ENCODE measurements at regions not wholly inside any gene's neighbourhood (a gene's known extent, or its start where the extent isn't known, plus 50 kb on each side); places are given as distances from the start of the nearest gene placed in this dataset.
A peak's percentile ranks its signal among the peaks of the same experiment; 100 is the strongest.

- DNase-seq: no peak
Observed at GRCh38 chr5:157924490-157924889, 65.5 kb upstream of the CLINT1 start.

DNA sequence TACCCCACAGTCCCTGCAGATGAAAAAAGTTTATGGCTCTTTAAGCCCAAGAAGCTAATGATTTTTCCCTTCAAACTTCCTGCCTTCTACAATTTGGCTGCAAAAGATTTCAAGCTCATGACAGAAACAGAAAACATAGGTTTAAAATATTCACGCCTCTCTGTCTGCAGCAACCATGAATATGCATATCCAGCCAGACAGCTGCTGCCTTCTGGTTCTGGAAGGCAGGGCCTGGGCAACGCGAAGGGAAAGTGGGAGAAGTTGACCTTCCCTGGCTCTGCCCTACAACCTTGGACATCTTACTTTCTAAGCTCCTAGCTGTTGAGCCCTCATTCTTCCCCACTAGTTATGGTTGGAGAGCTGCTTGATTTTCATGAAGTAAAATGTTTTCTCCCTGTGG is 64.8 kb upstream of the CLINT1 start:
- no peak for DNase-seq

DNA sequence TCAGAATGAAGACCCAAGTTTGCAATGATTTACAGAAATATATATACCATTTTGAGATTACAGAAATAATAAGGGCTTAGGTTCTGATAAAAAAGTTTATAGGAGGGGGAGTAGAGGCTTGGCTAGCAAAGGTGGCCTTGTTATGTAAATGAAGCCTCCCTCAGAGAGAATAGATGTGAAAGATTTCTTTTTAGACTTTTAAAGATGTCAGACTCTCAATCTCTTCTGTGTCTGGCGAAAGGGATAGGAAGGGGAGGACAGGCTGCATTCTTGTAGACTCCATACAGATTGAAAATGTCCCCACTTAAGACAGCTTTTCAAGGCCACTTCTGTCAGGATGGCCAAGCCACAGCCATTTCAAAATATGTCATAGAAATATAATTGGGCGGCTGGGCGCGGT is 63.1 kb upstream of the CLINT1 start:
- DNase-seq: no peak

DNA sequence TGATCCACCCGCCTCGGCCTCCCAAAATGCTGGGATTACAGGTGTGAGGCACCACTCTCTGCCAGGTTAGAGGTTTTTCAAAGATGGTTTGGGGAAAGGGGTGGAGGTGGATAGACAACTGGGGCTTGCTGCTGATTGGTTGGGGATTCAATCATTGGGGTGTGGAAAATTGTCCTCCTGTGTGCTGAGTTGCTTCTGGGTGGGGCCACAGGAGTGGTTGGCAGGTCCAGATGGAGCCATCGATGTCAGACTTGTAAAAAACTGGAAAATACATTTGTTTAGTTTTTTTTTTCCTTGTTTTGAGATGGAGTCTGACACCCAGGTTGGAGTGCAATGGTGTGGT is 61.9 kb upstream of the CLINT1 start:
- no peak for DNase-seq

DNA sequence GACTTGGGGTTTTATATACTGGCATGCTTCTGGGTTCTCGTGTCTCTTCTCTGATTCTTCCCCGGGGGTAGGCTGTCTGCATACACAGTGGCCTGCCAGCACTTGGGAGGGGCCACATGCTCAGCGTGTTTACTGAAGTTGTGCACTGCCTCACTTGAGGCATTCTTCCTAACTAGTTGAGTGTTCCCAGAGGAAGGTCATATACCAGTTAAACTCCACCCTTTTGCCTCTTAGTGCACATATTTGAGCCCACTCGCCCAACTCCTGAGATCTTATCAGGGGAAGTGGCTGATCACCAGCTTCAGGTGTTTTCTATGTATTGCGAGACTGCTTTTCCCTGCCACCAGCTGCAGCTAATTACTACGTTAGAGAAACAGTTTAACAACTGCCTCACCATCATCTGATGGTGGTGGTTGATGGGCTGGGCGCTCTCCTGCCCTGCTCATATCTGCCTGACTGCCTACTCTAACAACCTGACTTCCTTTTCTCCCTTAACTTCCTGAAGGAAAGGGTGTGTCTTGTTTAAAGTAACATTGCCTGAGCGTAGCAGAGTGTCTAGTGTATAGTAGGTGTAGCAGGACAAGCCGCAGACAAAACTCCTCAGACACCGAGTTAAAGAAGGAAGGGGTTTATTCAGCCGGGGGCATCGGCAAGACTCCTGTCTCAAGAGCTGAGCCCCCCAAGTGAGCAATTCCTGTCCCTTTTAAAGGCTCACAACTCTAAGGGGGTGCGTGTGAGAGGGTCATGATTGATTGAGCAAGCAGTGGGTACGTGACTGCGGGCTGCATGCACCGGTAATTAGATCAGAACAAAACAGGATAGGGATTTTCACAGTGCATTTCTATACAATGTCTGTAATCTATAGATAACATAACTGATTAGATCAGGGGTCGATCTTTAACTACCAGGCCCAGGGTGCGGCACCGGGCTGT is 60.1 kb upstream of the CLINT1 start:
- DNase-seq: no peak

- no peak for DNase-seq
Observed at GRCh38 chr5:157917899-157918809, 59.2 kb upstream of the CLINT1 start.

- no peak for DNase-seq
Observed at GRCh38 chr5:157917491-157917890, 58.5 kb upstream of the CLINT1 start.

GRCh38 chr5:157915638-157916037 is 56.7 kb upstream of the CLINT1 start:
- DNase-seq: peak; percentile 91

DNA sequence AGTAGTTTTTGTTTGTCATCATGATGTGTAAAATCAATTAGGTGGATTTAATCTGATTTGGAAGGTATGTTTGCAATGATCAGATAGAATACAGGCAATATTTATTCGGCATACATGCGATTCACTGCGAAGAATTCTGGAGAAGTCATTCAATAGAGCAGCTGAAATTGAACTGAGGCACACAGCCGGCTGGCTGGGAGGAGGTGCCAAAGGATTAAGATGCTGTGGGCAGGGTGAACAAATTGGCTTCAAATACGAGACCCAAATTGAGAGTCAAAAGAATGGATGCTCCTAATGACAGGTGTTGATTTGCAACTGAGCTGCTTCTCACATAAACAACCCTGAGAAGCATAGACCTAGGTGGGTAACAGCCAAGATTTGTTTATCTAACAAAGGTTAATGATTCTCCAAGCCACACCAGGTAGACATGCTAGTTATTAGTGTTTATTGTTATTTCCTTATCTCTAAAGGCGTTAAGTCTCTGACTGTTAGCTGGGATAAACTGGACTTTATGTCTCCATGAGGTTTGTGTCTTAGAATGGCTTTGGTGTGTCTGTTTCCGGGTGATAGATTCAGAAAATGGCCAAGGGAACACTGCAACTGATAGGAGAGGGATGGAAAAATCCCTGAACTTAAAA is 55.3 kb upstream of the CLINT1 start:
- no peak for DNase-seq

DNA sequence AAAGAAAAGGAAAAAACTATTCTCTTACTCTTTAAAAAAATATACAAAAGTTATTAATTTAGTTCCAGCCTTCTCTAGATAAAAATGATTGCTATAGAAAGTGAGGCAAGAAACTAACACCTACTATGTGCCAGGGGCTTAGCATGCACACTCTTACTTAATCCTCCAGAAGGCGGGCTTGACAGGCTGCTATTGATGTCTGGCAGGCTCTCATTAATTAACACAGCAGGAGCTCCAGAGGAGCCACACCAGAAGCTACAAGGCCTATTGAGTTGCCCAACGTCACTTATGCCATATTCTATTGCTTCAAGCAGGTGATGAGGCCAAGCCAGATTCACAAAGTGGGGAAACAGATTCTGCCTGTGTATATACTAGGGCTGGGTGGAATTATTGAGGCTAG is 54.6 kb upstream of the CLINT1 start:
- DNase-seq: no peak

GRCh38 chr5:157912621-157913325 is 53.8 kb upstream of the CLINT1 start:
- DNase-seq: peak; percentile 67

DNA sequence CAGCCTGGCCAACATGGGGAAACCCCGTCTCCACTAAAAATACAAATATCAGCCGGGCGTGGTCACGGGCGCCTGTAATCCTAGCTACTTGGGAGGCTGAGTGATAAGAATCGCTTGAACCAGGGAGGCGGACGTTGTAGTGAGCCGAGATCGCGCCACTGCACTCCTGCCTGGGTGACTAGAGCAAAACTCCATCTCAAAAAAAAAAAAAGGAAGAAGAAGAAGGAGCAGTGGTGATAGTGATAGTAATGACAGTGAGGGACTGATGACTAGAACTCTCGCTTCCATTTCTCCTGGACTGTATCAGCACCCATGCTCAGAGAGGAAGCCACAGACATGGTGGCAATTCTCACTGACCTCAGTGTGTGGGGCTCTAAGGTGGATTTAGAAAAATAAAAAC is 52.6 kb upstream of the CLINT1 start:
- DNase-seq: no peak

Measured in DMS79 (cell line).